Heart left ventricle (tissue), 16 donors: ENCODE measurements at regions not wholly inside any gene's neighbourhood (a gene's known extent, or its start where the extent isn't known, plus 50 kb on each side); places are given as distances from the start of the nearest gene placed in this dataset.

Experiments used
- ATAC-seq, 4 donors: fragments of 200-7000 bp; cut with Tn5 transposase; one replicate each; pipeline ENCODE4 v1.9.1; 2020 to 2022; ENCODE audit warnings: moderate library complexity in 4 of 4, mild to moderate bottlenecking in 3 of 4, moderate number of reproducible peaks in 1 of 4
- DNase-seq, 5 donors: peaks; one replicate each; pipeline ENCODE4 v3.0.0-alpha.2; 2020
- H3K27ac ChIP-seq, 12 donors: fragments of 200-600 bp; sonication (generic) in 4 of 12; one replicate each; pipeline versions ENCODE4 v1.5.0 to v1.8.0; 2016 to 2022; ENCODE audit warnings: mild to moderate bottlenecking in 2 of 12
- H3K27me3 ChIP-seq, 9 donors: fragments of 200-600 bp; sonication (generic) in 2 of 9; one replicate each; pipeline versions ENCODE4 v1.5.1 to v1.8.0; 2016 to 2022; ENCODE audit warnings: mild to moderate bottlenecking in 3 of 9
- H3K36me3 ChIP-seq, 9 donors: fragments of 200-600 bp; sonication (generic) in 2 of 9; one replicate each; pipeline versions ENCODE4 v1.5.0 to v1.8.0; 2018 to 2022; ENCODE audit warnings: mild to moderate bottlenecking in 2 of 9
- H3K4me1 ChIP-seq, 12 donors: fragments of 200-600 bp; sonication (generic) in 4 of 12; one replicate each; pipeline versions ENCODE4 v1.5.0 to v1.8.0; 2016 to 2022; ENCODE audit warnings: mild to moderate bottlenecking in 3 of 12
- H3K4me3 ChIP-seq, 12 donors: fragments of 200-600 bp; sonication (generic) in 4 of 12; one replicate each; pipeline versions ENCODE4 v1.5.0 to v1.8.0; 2017 to 2022; ENCODE audit warnings: mild to moderate bottlenecking in 9 of 12, moderate library complexity in 4 of 12
- H3K9me3 ChIP-seq, 12 donors: fragments of 200-600 bp; sonication (generic) in 4 of 12; one replicate each; pipeline versions ENCODE4 v1.5.0 to v1.8.0; 2016 to 2022; ENCODE audit warnings: mild to moderate bottlenecking in 1 of 12
- POLR2A ChIP-seq, 2 donors: fragments of 450-650 bp; IDR thresholded peaks; one replicate each; pipeline ENCODE4 v1.6.1; 2017; ENCODE audit warnings: antibody characterized with exemption in 2 of 2, mild to moderate bottlenecking in 2 of 2, moderate library complexity in 2 of 2
- WGBS, 4 donors: extraction: QIAGEN DNeasy Blood & Tissue Kit in 2 of 4; methylation state at CpG; one replicate each; pipeline versions ENCODE4 v1.1.5 to v1.1.7; 2013 to 2018; 5-methylcytosine and 5-hydroxymethylcytosine counted together
- intact Hi-C, 10 donors: fragments of 100-400 bp; cut with DNase I; formaldehyde crosslinking; loops; one replicate each; pipeline versions ENCODE4 v1.11.1 to v1.14.2; 2022
- TF ChIP-seq, protein P1 (sequence below), 12 donors: fragments of 200-600 bp; sonication (generic) in 4 of 12; IDR thresholded peaks; one replicate each; pipeline versions ENCODE4 v1.5.0 to v1.8.0; 2018 to 2022; ENCODE audit warnings: antibody characterized with exemption in 12 of 12, mild to moderate bottlenecking in 5 of 12
- donor health status: ischemic (EF 13 %, LVEDD 7.1; RV severe dilation, severe dysfunction).
- donor health status: healthy with polysubstance abuse.
- donor health status: DM: no; HTN: yes; CAD: no.
- donor health status: DM: no; HTN: no; CAD: no.
- donor health status: ischemic (EF 25% LVEDD 6.9; RV normal size, moderate dysfunction).
- donor health status: ischemic (EF 25% LVEDD 5.7; RV mildly dilated, moderate dysfunction).
- donor health status: healthy.
- donor health status: DM: yes; HTN: yes; CAD: no.
- donor health status: ischemic (EF 35%, LVEDD 5.7; RV mildly dilated, moderate dysfunction).
- donor health status: nonischemic (EF 11% LVEDD 7.7; RV severe dilation, severe dysfunction).
- donor health status: DM: yes; HTN: yes; CAD: no.
- donor health status: PGD.
- donor health status: ischemic (EF 29% LVEDD 5.4; RV normal size, mild dysfunction).
- donor health status: nonischemic (EF 23%, LVEDD 6.1; RV moderate dilation, normal function).

DNA sequence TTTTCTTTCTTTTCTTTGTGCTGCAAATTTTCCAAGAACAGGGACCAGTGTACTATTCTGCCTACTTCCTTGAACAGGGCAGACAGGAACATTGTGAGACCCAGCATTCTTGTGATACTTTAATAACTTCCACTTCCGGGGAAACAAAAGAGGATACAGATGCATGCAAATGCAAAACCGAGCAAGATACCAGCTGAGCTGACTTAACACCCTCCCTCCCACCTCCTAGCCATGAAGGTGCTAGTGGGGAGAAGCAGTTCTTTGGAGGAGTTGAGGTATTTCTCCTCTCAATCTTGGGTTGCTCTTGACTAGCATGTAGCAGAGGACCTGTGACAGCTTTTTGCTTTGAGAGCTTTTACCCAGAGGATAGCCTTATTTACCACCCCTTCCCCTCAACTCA is 111.2 kb downstream of the KLF5 start:
- no peaks in the 10 kb centered on the region for H3K27me3 ChIP-seq
- DNase-seq (no peak), ATAC-seq (no peak)
- peaks cover 0 to 4% (median 0%) of the 10 kb centered on the region in 12 donors for H3K4me1 ChIP-seq
- H3K27ac ChIP-seq: no peak overlapping the region
- no peaks in the 10 kb centered on the region for H3K9me3 ChIP-seq
- no peak overlapping the region for H3K4me3 ChIP-seq
- intact Hi-C loops: no loop called here
- 13 to 29% (median 24%) methylated on average over 2 of the region's 2 CpGs for WGBS, 4 donors
- TF ChIP-seq, protein P1, sequence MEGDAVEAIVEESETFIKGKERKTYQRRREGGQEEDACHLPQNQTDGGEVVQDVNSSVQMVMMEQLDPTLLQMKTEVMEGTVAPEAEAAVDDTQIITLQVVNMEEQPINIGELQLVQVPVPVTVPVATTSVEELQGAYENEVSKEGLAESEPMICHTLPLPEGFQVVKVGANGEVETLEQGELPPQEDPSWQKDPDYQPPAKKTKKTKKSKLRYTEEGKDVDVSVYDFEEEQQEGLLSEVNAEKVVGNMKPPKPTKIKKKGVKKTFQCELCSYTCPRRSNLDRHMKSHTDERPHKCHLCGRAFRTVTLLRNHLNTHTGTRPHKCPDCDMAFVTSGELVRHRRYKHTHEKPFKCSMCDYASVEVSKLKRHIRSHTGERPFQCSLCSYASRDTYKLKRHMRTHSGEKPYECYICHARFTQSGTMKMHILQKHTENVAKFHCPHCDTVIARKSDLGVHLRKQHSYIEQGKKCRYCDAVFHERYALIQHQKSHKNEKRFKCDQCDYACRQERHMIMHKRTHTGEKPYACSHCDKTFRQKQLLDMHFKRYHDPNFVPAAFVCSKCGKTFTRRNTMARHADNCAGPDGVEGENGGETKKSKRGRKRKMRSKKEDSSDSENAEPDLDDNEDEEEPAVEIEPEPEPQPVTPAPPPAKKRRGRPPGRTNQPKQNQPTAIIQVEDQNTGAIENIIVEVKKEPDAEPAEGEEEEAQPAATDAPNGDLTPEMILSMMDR (IDR thresholded peaks at IDR 0.05): no peak
- H3K36me3 ChIP-seq: no peaks in the 10 kb centered on the region

DNA sequence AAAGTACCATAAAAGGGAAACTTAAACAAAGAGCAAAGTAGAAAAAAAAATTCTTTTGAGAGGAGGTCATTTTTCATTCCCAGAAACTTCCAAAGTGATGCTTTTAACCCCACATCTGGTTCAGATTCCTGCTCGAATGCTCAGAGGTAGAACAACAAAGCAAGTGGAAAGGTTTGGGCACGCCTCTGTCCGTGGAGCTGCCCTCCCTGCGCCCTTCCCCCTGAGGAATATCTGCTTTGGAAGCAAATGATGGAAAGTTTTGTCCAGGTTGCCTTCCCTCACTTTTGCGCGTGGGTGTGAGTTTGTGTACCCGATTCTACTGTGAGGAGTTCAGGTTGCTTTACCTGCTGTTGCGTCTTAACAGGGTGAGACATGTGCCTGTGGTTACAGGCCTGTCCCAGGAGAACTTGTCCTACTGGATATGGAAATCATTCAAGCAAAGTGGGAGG is 110.2 kb downstream of the KLF5 start:
- no peaks in the 10 kb centered on the region for H3K9me3 ChIP-seq
- H3K36me3 ChIP-seq: no peaks in the 10 kb centered on the region
- H3K4me1 ChIP-seq: peaks cover 0 to 4% (median 0%) of the 10 kb centered on the region in 12 donors
- H3K27me3 ChIP-seq: no peaks in the 10 kb centered on the region
- H3K27ac ChIP-seq: no peak overlapping the region
- WGBS, 4 donors: 78 to 82% (median 79%) methylated on average over 8 of the region's 8 CpGs
- ATAC-seq: no peak
- H3K4me3 ChIP-seq: no peak overlapping the region
- no peak for TF ChIP-seq POLR2A (IDR thresholded peaks at IDR 0.05)
- TF ChIP-seq, protein P1 (IDR thresholded peaks at IDR 0.05): no peak
- intact Hi-C loops: no loop called here
- no peak for DNase-seq

DNA sequence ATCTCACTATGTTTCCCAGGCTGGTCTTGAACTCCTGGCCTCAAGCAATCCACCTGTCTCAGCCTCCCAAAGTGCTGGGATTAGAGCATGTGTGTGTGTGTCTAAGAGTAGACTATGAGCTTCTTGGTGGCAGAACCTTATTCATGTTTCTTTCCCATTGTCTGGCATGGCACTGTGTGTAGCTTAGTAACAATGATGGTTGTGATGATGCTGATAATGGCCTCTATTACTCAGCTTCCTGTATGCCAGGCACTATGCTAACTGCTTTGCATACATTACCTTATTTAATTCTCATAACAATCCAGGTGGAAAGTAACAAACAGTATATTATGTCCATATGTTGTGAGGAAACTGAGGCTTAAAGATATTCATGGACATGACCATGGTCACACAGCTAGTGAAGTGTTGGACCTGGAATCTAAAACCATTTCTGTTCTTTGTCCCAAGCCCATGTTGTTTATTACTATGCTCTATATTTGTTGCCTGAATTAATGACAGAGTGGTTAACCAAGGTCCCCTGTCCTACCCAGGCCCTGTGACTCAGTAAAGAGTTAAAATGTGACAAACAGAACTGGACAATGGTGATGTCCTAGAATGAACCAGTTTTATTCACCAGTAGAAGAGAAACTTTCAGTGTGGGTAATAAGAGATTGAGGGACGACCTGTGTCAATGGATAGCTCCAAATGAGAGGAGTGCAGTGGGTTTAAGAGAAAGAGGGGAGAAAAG is 109.6 kb downstream of the KLF5 start:
- H3K27ac ChIP-seq: no peak overlapping the region
- no peak for DNase-seq
- 74 to 80% (median 77%) methylated on average over 1 of the region's 1 CpG for WGBS, 4 donors
- H3K4me1 ChIP-seq: peaks cover 0 to 4% (median 0%) of the 10 kb centered on the region in 12 donors
- H3K4me3 ChIP-seq: no peak overlapping the region
- intact Hi-C loops: no loop called here
- TF ChIP-seq, protein P1 (IDR thresholded peaks at IDR 0.05): no peak
- TF ChIP-seq POLR2A (IDR thresholded peaks at IDR 0.05): no peak
- H3K9me3 ChIP-seq: no peaks in the 10 kb centered on the region
- H3K27me3 ChIP-seq: no peaks in the 10 kb centered on the region
- H3K36me3 ChIP-seq: no peaks in the 10 kb centered on the region
- no peak for ATAC-seq

DNA sequence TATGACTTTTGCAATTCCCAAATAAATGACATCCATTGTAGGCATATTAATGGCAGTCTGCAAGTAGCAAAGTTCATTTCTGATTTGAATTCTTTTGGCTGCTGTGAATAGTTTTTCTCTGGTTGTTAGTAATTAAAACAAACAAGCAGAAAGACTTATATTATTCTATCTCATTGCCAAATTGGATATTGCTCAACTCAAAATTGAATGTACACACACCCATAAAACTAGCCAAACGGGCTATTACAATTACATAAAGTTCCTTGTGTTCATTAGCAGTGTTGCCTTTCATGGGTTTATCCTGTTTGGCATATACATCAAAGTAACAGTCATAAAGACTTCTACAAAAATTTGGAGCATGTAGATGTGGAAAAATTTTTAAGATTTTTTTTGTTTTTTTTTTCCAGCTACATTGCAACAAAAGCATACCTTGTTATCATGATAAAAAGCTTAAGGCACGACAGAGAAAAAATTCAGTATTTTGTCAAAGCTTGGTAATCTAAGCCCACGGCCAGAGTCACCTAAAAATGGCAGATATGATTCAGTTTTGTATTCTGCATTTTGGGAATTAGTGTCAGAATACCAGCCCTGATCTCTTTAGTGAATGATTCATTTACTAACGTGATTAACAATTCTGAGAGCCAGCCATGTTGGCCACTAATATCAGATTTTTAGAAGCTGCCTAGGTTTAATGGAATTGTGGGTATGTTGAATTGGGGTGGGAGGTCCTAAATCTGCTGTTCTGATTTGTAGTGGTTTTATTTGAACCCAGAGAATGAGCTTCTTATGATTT is 108.4 kb downstream of the KLF5 start:
- no peak for TF ChIP-seq POLR2A (IDR thresholded peaks at IDR 0.05)
- TF ChIP-seq, protein P1 (IDR thresholded peaks at IDR 0.05): no peak
- DNase-seq: no peak
- Histone ChIP-seq H3K4me1 (peaks cover 0 to 1% (median 0%) of the 10 kb centered on the region in 12 donors), H3K27me3 (no peaks in the 10 kb centered on the region), H3K36me3 (no peaks in the 10 kb centered on the region), H3K4me3 (no peak overlapping the region), H3K9me3 (no peaks in the 10 kb centered on the region), H3K27ac (no peak overlapping the region)
- intact Hi-C loops: no loop called here
- WGBS, 4 donors: 67 to 75% (median 71%) methylated on average over 4 of the region's 4 CpGs
- ATAC-seq: no peak
